ENCODE measurements at regions not wholly inside any gene's neighbourhood (a gene's known extent, or its start where the extent isn't known, plus 50 kb on each side); places are given as distances from the start of the nearest gene placed in this dataset.

DNA sequence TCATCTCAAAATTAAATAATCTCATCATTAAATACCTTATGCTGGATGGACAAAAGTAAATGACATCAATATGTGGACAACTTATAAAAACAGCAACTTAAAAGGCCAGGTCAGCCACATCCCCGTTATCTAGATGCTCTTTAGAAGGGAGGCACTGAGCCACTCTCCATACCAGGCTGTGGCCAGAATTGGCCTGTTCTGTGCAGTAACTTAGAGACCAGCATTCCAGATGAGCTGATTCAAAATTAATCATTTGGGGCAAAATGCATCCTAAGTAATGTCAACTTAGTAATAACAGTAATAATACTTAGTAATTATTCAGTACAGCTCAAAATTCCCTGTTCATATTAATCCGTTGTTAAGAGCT, 373.6 kb downstream of the FBXW7 start:
- ATAC-seq (peak in 1 of 4 donors; percentile 61), DNase-seq (no peak)
- intact Hi-C loops (cut with DNase I): no loop called here
- WGBS, 4 donors: 42 to 52% (median 48%) methylated on average over 2 of the region's 2 CpGs
- peak overlapping the region in 4 of 12 donors; percentile 8 to 68 (median 26) for H3K27ac ChIP-seq
- no peak overlapping the region for H3K4me3 ChIP-seq
- H3K27me3 ChIP-seq: no peaks in the 10 kb centered on the region
- peaks cover 4 to 32% (median 11%) of the 10 kb centered on the region in 12 donors for H3K4me1 ChIP-seq
- H3K36me3 ChIP-seq: no peaks in the 10 kb centered on the region
- TF ChIP-seq, protein P1, sequence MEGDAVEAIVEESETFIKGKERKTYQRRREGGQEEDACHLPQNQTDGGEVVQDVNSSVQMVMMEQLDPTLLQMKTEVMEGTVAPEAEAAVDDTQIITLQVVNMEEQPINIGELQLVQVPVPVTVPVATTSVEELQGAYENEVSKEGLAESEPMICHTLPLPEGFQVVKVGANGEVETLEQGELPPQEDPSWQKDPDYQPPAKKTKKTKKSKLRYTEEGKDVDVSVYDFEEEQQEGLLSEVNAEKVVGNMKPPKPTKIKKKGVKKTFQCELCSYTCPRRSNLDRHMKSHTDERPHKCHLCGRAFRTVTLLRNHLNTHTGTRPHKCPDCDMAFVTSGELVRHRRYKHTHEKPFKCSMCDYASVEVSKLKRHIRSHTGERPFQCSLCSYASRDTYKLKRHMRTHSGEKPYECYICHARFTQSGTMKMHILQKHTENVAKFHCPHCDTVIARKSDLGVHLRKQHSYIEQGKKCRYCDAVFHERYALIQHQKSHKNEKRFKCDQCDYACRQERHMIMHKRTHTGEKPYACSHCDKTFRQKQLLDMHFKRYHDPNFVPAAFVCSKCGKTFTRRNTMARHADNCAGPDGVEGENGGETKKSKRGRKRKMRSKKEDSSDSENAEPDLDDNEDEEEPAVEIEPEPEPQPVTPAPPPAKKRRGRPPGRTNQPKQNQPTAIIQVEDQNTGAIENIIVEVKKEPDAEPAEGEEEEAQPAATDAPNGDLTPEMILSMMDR (IDR thresholded peaks at IDR 0.05): no peak
- no peak for TF ChIP-seq POLR2A (IDR thresholded peaks at IDR 0.05)
- H3K9me3 ChIP-seq: no peaks in the 10 kb centered on the region

DNA sequence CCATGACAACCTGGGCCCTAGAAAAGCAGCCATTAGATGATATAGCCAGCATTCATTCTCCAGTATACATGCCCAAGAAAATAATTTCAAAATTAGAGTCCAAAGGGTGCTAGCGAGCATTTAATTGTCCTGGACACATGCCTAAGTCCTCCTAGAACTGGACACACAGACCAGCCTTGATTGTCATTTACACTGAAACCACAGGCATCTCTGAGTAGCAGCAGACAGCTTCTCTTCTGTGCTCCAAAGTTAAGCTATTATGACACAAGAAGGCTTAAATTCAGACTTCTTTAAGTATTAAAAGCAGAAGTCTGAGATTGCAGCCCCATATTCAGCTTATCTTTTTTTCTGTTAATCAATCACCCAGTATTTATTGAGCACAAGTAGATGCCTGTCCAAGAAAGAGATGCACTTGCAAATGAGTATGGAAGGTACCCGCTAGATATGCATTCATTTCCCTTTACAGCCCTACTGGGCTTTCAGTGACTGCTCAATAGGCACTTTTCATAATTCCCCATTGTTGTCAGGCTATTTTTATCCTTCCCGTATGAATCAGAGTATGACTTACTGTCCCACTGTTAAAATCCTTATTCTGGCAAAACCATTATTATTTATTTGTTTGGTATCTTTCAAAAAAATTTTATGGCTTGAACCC, 374.1 kb downstream of the FBXW7 start:
- Histone ChIP-seq H3K9me3 (no peaks in the 10 kb centered on the region), H3K27ac (peak overlapping the region in 4 of 12 donors; percentile 8 to 68 (median 26)), H3K36me3 (no peaks in the 10 kb centered on the region), H3K4me1 (peaks cover 6 to 34% (median 12%) of the 10 kb centered on the region in 12 donors), H3K27me3 (no peaks in the 10 kb centered on the region), H3K4me3 (no peak overlapping the region)
- ATAC-seq (peak in 3 of 4 donors; percentile 64 to 78 (median 73)), DNase-seq (no peak)
- TF ChIP-seq, protein P1 (IDR thresholded peaks at IDR 0.05): no peak
- no peak for TF ChIP-seq POLR2A (IDR thresholded peaks at IDR 0.05)
- 40 to 55% (median 42%) methylated on average over 3 of the region's 3 CpGs for WGBS, 4 donors
- intact Hi-C loops (cut with DNase I): no loop called here

DNA sequence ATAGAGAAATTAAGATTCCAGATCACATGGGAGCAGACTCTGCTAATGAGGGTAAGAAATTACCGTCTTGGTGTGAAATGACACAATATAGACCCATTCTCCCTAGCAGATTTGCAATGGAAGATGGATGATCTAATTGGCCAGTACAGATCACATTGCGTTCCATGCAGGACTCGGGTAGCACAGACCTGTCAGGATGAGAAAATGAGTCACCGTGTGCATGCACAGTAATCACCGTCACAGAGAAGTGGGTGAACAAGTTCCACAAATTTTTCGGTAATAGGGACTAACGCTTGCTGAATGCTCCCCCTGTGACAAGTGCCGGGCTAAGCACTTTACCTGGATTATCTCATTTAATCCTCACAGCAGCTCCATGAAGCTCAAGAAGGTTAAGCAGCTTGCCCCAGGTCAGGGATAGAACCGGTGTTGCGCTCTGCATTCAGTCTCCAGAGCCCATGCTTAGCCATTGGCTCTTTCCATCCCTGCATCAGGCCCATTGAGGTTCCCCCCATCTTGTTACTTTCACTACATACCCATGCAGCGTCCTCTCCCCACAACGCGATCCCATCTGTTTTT, 375.6 kb downstream of the FBXW7 start:
- intact Hi-C loops (cut with DNase I): no loop called here
- H3K36me3 ChIP-seq: no peaks in the 10 kb centered on the region
- H3K4me3 ChIP-seq: no peak overlapping the region
- no peaks in the 10 kb centered on the region for H3K27me3 ChIP-seq
- H3K4me1 ChIP-seq: peaks cover 7 to 42% (median 13%) of the 10 kb centered on the region in 12 donors
- ATAC-seq: no peak
- H3K27ac ChIP-seq: no peak overlapping the region
- WGBS, 4 donors: 88 to 95% (median 92%) methylated on average over 13 of the region's 13 CpGs
- H3K9me3 ChIP-seq: no peaks in the 10 kb centered on the region
- TF ChIP-seq POLR2A (IDR thresholded peaks at IDR 0.05): no peak
- TF ChIP-seq, protein P1 (IDR thresholded peaks at IDR 0.05): no peak
- no peak for DNase-seq

DNA sequence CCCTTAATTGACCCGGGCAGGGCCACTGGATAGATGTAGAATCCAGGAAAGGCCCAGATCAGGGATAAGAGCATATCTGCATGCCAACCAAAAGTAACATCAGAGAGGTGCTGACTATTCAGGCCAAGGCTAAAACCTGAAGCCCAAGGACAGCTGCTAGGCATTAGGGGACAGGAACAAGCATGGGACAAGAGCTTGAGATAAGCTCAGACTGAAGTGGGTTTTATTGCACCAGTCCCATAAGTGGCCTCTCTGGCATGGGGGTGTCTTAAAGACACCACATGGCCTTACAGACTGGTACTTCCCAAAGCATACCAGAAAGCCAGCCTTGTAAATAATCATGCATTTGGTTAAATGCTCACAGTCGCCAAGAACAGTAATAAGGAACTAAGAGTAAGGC, 376.1 kb downstream of the FBXW7 start:
- Histone ChIP-seq H3K4me3 (no peak overlapping the region), H3K27ac (no peak overlapping the region), H3K9me3 (no peaks in the 10 kb centered on the region), H3K36me3 (no peaks in the 10 kb centered on the region), H3K27me3 (no peaks in the 10 kb centered on the region), H3K4me1 (peaks cover 7 to 42% (median 13%) of the 10 kb centered on the region in 12 donors)
- TF ChIP-seq, protein P1 (IDR thresholded peaks at IDR 0.05): no peak
- TF ChIP-seq POLR2A (IDR thresholded peaks at IDR 0.05): no peak
- no peak for DNase-seq
- WGBS, 4 donors: 69 to 75% (median 71%) methylated on average over 2 of the region's 2 CpGs
- peak; percentile 32 to 73 (median 52) for ATAC-seq
- intact Hi-C loops (cut with DNase I): no loop called here
